Transverse colon (tissue), 4 donors: ENCODE measurements at regions not wholly inside any gene's neighbourhood (a gene's known extent, or its start where the extent isn't known, plus 50 kb on each side); places are given as distances from the start of the nearest gene placed in this dataset.

Experiments
- DNase-seq: peaks from one replicate; pipeline ENCODE4 v3.0.0-alpha.2; 2019
- H3K27ac ChIP-seq, 4 donors: fragments of 200-600 bp; sonication (generic); 2 replicates each; pipeline ENCODE4 v1.5.1; 2016 to 2018; ENCODE audit warnings: inconsistent platforms in 4 of 4
- H3K27me3 ChIP-seq: fragments of 200-600 bp; sonication (generic); 2 replicates; pipeline ENCODE4 v1.5.1; 2017; ENCODE audit warnings: inconsistent platforms
- H3K36me3 ChIP-seq, 4 donors: fragments of 200-600 bp; sonication (generic); 2 replicates each; pipeline ENCODE4 v1.5.1; 2017 to 2019; ENCODE audit warnings: inconsistent platforms in 4 of 4
- H3K4me1 ChIP-seq, 4 donors: fragments of 200-600 bp; sonication (generic); 2 replicates each; pipeline ENCODE4 v1.5.1; 2017 to 2020; ENCODE audit warnings: inconsistent platforms in 4 of 4
- H3K4me3 ChIP-seq, 4 donors: fragments of 200-600 bp; sonication (generic); 1 replicate in 1 of 4; 2 replicates in 3 of 4; pipeline versions ENCODE4 v1.5.1 to v1.6.1; 2017 to 2019; ENCODE audit warnings: inconsistent platforms in 4 of 4
- H3K9me3 ChIP-seq, 2 donors: fragments of 200-600 bp; sonication (generic); 2 replicates each; pipeline ENCODE4 v1.5.1; 2017 to 2019; ENCODE audit warnings: inconsistent platforms in 2 of 2
- EP300 ChIP-seq: sonication (generic); formaldehyde crosslinking; IDR thresholded peaks from one replicate; pipeline ENCODE4 v1.6.1; 2017; ENCODE audit warnings: antibody characterized with exemption, low read depth
- POLR2A ChIP-seq: fragments of 450-650 bp; IDR thresholded peaks from one replicate; pipeline ENCODE4 v1.6.1; 2016; ENCODE audit warnings: antibody characterized with exemption, mild to moderate bottlenecking, moderate library complexity
- POLR2AphosphoS5 ChIP-seq, 3 donors: sonication (generic); formaldehyde crosslinking; IDR thresholded peaks; one replicate each; pipeline ENCODE4 v1.6.1; 2016; ENCODE audit warnings: antibody characterized with exemption in 3 of 3
- WGBS, 2 donors: methylation state at CpG; one replicate each; pipeline ENCODE4 v1.1.5; 2018; ENCODE audit warnings: low coverage in 1 of 2; 5-methylcytosine and 5-hydroxymethylcytosine counted together
- in situ Hi-C, 4 donors: fragments of 200-750 bp; cut with MboI; loops; one replicate each; pipeline versions ENCODE4 v1.15.0 to v1.15.1; 2017; ENCODE audit warnings: low sequenced_read_pairs in 3 of 4, low pct_ligation_motif_present in 1 of 4, low pct_unique_long_range_greater_than_20kb in 1 of 4
- intact Hi-C: fragments of 100-400 bp; cut with DNase I; formaldehyde crosslinking; loops from one replicate; pipeline ENCODE4 v1.15.1; 2023; ENCODE audit warnings: low total_unique reads
- TF ChIP-seq, protein P1 (sequence below), 5 experiments: fragments of 200-600 bp in 3 of 5; fragments of 450-650 bp in 2 of 5; sonication (generic) in 3 of 5; IDR thresholded peaks; 1 replicate in 2 of 5; 2 replicates in 3 of 5; pipeline ENCODE4 v1.5.1; 2016 to 2017; ENCODE audit warnings: antibody characterized with exemption in 5 of 5, inconsistent platforms in 3 of 5, mild to moderate bottlenecking in 2 of 5, moderate library complexity in 1 of 5

DNA sequence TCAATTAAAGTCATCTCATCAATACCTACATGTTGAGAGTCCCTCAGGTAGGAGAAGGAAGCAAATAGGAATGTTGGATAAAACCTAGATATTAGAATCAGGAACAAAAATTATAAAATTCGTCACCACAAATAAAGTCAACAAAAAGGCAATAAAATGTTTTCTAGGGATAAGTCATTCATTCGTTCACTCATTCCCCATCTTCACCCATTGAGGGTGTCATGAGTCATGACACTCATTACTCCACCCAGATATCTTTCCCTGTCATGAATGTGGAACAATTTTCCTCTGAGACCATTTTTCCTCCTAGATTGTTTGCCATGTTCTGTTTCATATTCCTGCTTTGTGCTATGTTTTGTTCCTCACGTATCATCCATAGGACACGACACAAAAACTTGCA lies 50.9 kb upstream of the OLIG3 start:
- Histone ChIP-seq H3K4me1 (no peaks in the 10 kb centered on the region), H3K4me3 (no peak overlapping the region), H3K36me3 (no peaks in the 10 kb centered on the region), H3K9me3 (no peaks in the 10 kb centered on the region), H3K27me3 (no peaks in the 10 kb centered on the region), H3K27ac (no peak overlapping the region)
- in situ Hi-C loops: no loop called here
- intact Hi-C loops: no loop called here
- DNase-seq: no peak
- WGBS, 2 donors: 68 to 72% methylated on average over 4 of the region's 4 CpGs
- TF ChIP-seq POLR2A (no peak), POLR2AphosphoS5 (IDR thresholded peaks at IDR 0.05) (no peak), EP300 (no peak)
- TF ChIP-seq, protein P1, sequence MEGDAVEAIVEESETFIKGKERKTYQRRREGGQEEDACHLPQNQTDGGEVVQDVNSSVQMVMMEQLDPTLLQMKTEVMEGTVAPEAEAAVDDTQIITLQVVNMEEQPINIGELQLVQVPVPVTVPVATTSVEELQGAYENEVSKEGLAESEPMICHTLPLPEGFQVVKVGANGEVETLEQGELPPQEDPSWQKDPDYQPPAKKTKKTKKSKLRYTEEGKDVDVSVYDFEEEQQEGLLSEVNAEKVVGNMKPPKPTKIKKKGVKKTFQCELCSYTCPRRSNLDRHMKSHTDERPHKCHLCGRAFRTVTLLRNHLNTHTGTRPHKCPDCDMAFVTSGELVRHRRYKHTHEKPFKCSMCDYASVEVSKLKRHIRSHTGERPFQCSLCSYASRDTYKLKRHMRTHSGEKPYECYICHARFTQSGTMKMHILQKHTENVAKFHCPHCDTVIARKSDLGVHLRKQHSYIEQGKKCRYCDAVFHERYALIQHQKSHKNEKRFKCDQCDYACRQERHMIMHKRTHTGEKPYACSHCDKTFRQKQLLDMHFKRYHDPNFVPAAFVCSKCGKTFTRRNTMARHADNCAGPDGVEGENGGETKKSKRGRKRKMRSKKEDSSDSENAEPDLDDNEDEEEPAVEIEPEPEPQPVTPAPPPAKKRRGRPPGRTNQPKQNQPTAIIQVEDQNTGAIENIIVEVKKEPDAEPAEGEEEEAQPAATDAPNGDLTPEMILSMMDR (IDR thresholded peaks at IDR 0.05): no peak

DNA sequence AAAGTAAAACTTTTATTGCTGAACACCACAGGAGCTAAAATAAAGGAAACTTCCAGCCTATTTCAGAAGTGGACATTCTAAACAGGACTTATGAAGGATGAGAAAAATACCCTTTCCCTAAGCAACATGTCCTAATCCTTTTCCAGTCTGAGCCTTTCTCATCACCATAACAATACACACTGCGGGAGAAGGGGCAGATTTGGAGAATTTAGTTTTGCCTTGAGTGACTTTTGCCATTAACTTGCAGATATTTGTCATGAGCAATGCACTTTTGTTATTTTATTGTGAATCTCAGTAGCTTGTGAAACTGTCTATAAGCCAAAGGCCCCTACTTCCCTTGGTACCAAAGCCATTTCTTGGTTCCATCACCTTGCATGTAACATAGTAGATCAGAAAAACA lies 53.0 kb upstream of the OLIG3 start:
- no peak for DNase-seq
- in situ Hi-C loops: no loop called here
- Histone ChIP-seq H3K27me3 (no peaks in the 10 kb centered on the region), H3K9me3 (no peaks in the 10 kb centered on the region), H3K4me3 (no peak overlapping the region), H3K4me1 (no peaks in the 10 kb centered on the region), H3K36me3 (no peaks in the 10 kb centered on the region), H3K27ac (no peak overlapping the region)
- 44% methylated on average over 1 of the region's 1 CpG; no CpG with 5 or more reads in 1 of the 2 donors for WGBS, 2 donors
- TF ChIP-seq EP300: no peak
- TF ChIP-seq, protein P1 (IDR thresholded peaks at IDR 0.05): no peak
- intact Hi-C loops: no loop called here

DNA sequence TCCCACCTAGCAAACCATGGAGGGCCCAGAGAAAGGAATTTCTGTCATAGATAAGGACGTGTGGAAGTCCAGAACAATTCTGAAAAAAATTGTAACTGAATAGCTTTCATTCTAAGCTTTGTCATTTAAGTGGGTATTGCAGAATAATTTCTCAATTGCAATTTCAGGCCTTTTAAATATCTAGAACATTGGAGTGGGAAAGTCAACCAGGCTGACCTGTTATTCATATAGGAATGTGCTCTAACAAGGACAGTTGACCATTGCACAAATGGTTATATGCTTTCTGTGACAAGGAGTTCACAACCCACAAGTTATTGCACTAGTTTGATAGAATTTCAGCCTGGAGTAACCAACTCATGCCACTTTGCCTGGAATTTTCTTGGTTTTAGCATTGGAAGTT lies 53.4 kb upstream of the OLIG3 start:
- DNase-seq: no peak
- Histone ChIP-seq H3K9me3 (no peaks in the 10 kb centered on the region), H3K4me3 (no peak overlapping the region), H3K36me3 (no peaks in the 10 kb centered on the region), H3K27me3 (no peaks in the 10 kb centered on the region), H3K27ac (no peak overlapping the region), H3K4me1 (no peaks in the 10 kb centered on the region)
- in situ Hi-C loops: no loop called here
- 22 to 45% methylated on average over 1 of the region's 1 CpG for WGBS, 2 donors
- intact Hi-C loops: no loop called here
- TF ChIP-seq POLR2A (no peak), EP300 (no peak), POLR2AphosphoS5 (IDR thresholded peaks at IDR 0.05) (no peak)
- TF ChIP-seq, protein P1 (IDR thresholded peaks at IDR 0.05): no peak

DNA sequence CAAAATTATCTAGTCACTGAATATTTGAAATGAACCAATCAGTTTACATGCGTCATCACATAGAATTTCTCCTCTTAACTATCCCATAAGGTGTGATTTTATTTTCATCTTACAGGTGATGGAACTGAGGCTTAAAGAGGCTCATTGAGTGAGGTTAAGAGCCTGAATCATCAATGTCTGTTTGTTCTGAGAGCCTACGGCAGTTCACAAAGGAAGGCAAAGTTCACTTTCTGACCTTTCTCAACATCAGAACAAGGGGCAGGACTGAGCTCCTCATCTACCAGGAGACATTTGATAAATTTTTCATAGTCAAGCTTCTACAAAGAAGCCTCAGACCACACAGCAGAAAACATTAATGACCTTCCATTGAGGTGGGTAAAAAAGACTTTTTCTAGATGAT lies 54.9 kb upstream of the OLIG3 start:
- Histone ChIP-seq H3K27ac (no peak overlapping the region), H3K4me3 (no peak overlapping the region), H3K4me1 (no peaks in the 10 kb centered on the region), H3K36me3 (no peaks in the 10 kb centered on the region), H3K27me3 (no peaks in the 10 kb centered on the region), H3K9me3 (no peaks in the 10 kb centered on the region)
- WGBS, 2 donors: 54% methylated on average over 2 of the region's 2 CpGs; no CpG with 5 or more reads in 1 of the 2 donors
- DNase-seq: no peak
- intact Hi-C loops: no loop called here
- TF ChIP-seq POLR2A: no peak
- TF ChIP-seq EP300: no peak
- no peak for TF ChIP-seq POLR2AphosphoS5 (IDR thresholded peaks at IDR 0.05)
- TF ChIP-seq, protein P1 (IDR thresholded peaks at IDR 0.05): no peak
- in situ Hi-C loops: no loop called here
